GM12891 (cell line): ENCODE measurements at regions not wholly inside any gene's neighbourhood (a gene's known extent, or its start where the extent isn't known, plus 50 kb on each side); places are given as distances from the start of the nearest gene placed in this dataset.

ENCODE experiments used
- PAX5 ChIP-seq: IDR thresholded peaks from 2 replicates; pipeline ENCODE4 v1.6.1; 2011; ENCODE audit warnings: low read length, moderate library complexity, mild to moderate bottlenecking; ENCODE audit not compliant: insufficient read depth, severe bottlenecking
- POLR2A ChIP-seq: IDR thresholded peaks from 2 replicates; pipeline ENCODE4 v1.6.1; 2011; ENCODE audit warnings: low read depth, low read length, control low read depth
- POLR2AphosphoS5 ChIP-seq: IDR thresholded peaks from 2 replicates; pipeline ENCODE4 v1.6.1; 2011; ENCODE audit warnings: low read depth, low read length, control low read depth
- SPI1 ChIP-seq: IDR thresholded peaks from 2 replicates; pipeline ENCODE4 v1.6.1; 2011; ENCODE audit warnings: low read depth, low read length, control low read depth

DNA sequence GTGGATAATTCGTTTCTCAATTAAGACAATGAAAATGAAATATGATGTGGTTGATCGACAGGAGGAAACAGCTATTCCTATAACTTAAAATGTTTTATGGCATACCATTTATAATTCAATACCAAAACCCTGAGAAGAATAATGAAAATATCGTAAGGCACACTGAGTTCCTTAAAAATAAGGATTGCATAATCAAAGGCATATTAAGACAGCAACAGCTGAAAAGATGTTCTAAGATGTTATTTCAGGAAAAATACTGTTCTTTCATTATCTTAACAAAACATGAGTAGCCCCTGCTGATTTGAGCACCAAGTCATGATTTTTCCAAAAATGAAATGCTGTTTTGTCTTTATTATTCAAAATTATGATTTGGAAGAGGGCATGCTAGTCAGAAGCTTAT lies 189.4 kb upstream of the ALG10 start:
- no peak for TF ChIP-seq POLR2AphosphoS5
- no peak for TF ChIP-seq POLR2A
- no peak for TF ChIP-seq SPI1
- TF ChIP-seq PAX5: no peak
